ENCODE measurements at regions not wholly inside any gene's neighbourhood (a gene's known extent, or its start where the extent isn't known, plus 50 kb on each side); places are given as distances from the start of the nearest gene placed in this dataset.
"Not testable (repeated sequence)": the region's sequence is repeated elsewhere in the genome, so short reads cannot be mapped to it uniquely, and the experiment has no call there.

DNA sequence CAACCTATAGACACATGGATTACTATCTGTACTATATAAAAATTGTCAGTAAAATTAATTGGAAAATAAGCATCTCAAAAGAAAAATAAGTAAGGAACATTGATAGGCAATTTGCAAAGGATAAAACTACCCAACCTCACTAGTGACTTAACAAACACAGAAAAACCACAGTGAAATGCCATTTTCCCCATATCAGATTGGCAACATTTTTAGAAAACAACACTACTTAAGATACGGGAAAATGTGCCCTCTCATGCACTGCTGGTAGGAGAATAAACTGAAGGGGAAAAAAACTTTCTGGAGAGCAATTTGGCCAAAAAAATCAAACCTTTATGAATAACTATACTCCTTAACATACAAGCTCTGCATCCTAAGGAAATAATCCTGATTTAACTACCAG, 254.0 kb downstream of the DEPDC1B start:
- no peaks in the 10 kb centered on the region for H3K4me1 Mint-ChIP-seq (ENCODE audit: low read depth)

GRCh38 chr5:60445427-60445826, 254.5 kb downstream of the DEPDC1B start:
- no peaks in the 10 kb centered on the region for H3K9me3 Mint-ChIP-seq
- H3K4me3 Mint-ChIP-seq (ENCODE audit: low read depth): no peak overlapping the region
- no peaks in the 10 kb centered on the region for H3K36me3 Mint-ChIP-seq (ENCODE audit: low read depth)
- H3K27ac Mint-ChIP-seq: no peak overlapping the region
- DNase-seq (ENCODE audit: low spot score): no peak
- H3K27me3 Mint-ChIP-seq (ENCODE audit: low read depth): no peaks in the 10 kb centered on the region
- H3K4me1 Mint-ChIP-seq (ENCODE audit: low read depth): no peaks in the 10 kb centered on the region
- intact Hi-C loops (cut with micrococcal nuclease): no loop called here

More for the DNA sequence above, 254.0 kb downstream of the DEPDC1B start:
- intact Hi-C loops (cut with micrococcal nuclease): no loop called here
- H3K27ac Mint-ChIP-seq: no peak overlapping the region
- H3K4me3 Mint-ChIP-seq (ENCODE audit: low read depth): no peak overlapping the region
- no peaks in the 10 kb centered on the region for H3K36me3 Mint-ChIP-seq (ENCODE audit: low read depth)
- H3K27me3 Mint-ChIP-seq (ENCODE audit: low read depth): no peaks in the 10 kb centered on the region
- no peaks in the 10 kb centered on the region for H3K9me3 Mint-ChIP-seq
- no peak for DNase-seq (ENCODE audit: low spot score)

- H3K27me3 Mint-ChIP-seq (ENCODE audit: low read depth): no peaks in the 10 kb centered on the region
- intact Hi-C loops (cut with micrococcal nuclease): no loop called here
- no peak for DNase-seq (ENCODE audit: low spot score)
- H3K4me1 Mint-ChIP-seq (ENCODE audit: low read depth): no peaks in the 10 kb centered on the region
- H3K27ac Mint-ChIP-seq: no peak overlapping the region
- no peaks in the 10 kb centered on the region for H3K36me3 Mint-ChIP-seq (ENCODE audit: low read depth)
- no peak overlapping the region for H3K4me3 Mint-ChIP-seq (ENCODE audit: low read depth)
- no peaks in the 10 kb centered on the region for H3K9me3 Mint-ChIP-seq
Measured at GRCh38 chr5:60444661-60445360, 255.2 kb downstream of the DEPDC1B start.

- no peak for DNase-seq (ENCODE audit: low spot score)
- intact Hi-C loops (cut with micrococcal nuclease): no loop called here
- H3K9me3 Mint-ChIP-seq: no peaks in the 10 kb centered on the region
- H3K4me3 Mint-ChIP-seq (ENCODE audit: low read depth): no peak overlapping the region
- no peak overlapping the region for H3K27ac Mint-ChIP-seq
- no peaks in the 10 kb centered on the region for H3K27me3 Mint-ChIP-seq (ENCODE audit: low read depth)
- no peaks in the 10 kb centered on the region for H3K36me3 Mint-ChIP-seq (ENCODE audit: low read depth)
- H3K4me1 Mint-ChIP-seq (ENCODE audit: low read depth): no peaks in the 10 kb centered on the region
Measured at GRCh38 chr5:60439552-60439951, 260.4 kb downstream of the DEPDC1B start.

GRCh38 chr5:60437308-60437707, 262.7 kb downstream of the DEPDC1B start:
- Mint-ChIP-seq H3K4me3 (ENCODE audit: low read depth) (no peak overlapping the region), H3K36me3 (ENCODE audit: low read depth) (no peaks in the 10 kb centered on the region), H3K27me3 (ENCODE audit: low read depth) (no peaks in the 10 kb centered on the region), H3K4me1 (ENCODE audit: low read depth) (no peaks in the 10 kb centered on the region), H3K9me3 (no peaks in the 10 kb centered on the region), H3K27ac (no peak overlapping the region)
- intact Hi-C loops (cut with micrococcal nuclease): no loop called here
- DNase-seq (ENCODE audit: low spot score): no peak

DNA sequence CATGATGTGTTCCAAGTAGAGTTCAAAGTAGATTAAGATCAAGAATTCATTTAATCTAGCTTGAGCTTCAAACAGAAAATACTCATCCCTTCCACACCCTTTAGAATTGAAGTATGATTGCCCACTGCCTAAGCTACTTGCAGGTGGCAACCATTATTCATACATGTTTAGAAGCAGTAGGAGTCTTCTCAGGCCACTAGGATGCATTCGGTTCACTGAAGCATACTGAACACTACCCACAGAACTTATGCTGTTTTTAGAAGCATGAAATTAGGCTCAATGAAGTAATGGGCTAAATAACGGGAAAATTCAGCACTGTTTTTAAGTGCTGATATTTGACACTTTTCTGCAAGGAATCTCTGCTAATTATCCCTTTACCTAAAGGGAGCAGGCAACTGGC, 263.4 kb downstream of the DEPDC1B start:
- Mint-ChIP-seq H3K27me3 (ENCODE audit: low read depth) (no peaks in the 10 kb centered on the region), H3K4me1 (ENCODE audit: low read depth) (no peaks in the 10 kb centered on the region), H3K27ac (no peak overlapping the region), H3K4me3 (ENCODE audit: low read depth) (no peak overlapping the region), H3K9me3 (peaks cover 6% of the 10 kb centered on the region), H3K36me3 (ENCODE audit: low read depth) (no peaks in the 10 kb centered on the region)
- DNase-seq (ENCODE audit: low spot score): no peak
- intact Hi-C loops (cut with micrococcal nuclease): no loop called here

GRCh38 chr5:60435808-60436207, 264.2 kb downstream of the DEPDC1B start:
- no peak for DNase-seq (ENCODE audit: low spot score)
- no peak overlapping the region for H3K4me3 Mint-ChIP-seq (ENCODE audit: low read depth)
- no peaks in the 10 kb centered on the region for H3K36me3 Mint-ChIP-seq (ENCODE audit: low read depth)
- intact Hi-C loops (cut with micrococcal nuclease): no loop called here
- no peak overlapping the region for H3K27ac Mint-ChIP-seq
- no peaks in the 10 kb centered on the region for H3K27me3 Mint-ChIP-seq (ENCODE audit: low read depth)
- H3K4me1 Mint-ChIP-seq (ENCODE audit: low read depth): no peaks in the 10 kb centered on the region
- H3K9me3 Mint-ChIP-seq: peaks cover 6% of the 10 kb centered on the region

DNA sequence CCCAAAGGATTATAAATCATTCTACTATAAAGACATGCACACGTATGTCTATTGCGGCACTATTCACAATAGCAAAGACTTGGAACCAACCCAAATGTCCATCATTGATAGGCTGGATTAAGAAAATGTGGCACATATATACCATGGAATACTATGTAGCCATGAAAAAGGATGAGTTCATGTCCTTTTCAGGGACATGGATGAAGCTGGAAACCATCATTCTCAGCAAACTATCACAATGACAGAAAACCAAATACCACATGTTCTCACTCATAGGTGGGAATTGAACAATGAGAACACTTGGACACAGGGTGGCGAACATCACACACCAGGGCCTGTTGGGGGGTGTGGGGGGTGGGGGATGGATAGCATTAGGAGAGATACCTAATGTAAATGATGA, 273.8 kb downstream of the DEPDC1B start:
- H3K36me3 Mint-ChIP-seq (ENCODE audit: low read depth); DNase-seq (ENCODE audit: low spot score); H3K4me3 Mint-ChIP-seq (ENCODE audit: low read depth); H3K4me1 Mint-ChIP-seq (ENCODE audit: low read depth); H3K27me3 Mint-ChIP-seq (ENCODE audit: low read depth); H3K9me3 Mint-ChIP-seq; intact Hi-C loops (cut with micrococcal nuclease); H3K27ac Mint-ChIP-seq: not testable (repeated sequence)

GRCh38 chr5:60420773-60421172, 279.2 kb downstream of the DEPDC1B start:
- H3K27me3 Mint-ChIP-seq (ENCODE audit: low read depth); H3K36me3 Mint-ChIP-seq (ENCODE audit: low read depth); H3K4me1 Mint-ChIP-seq (ENCODE audit: low read depth); intact Hi-C loops (cut with micrococcal nuclease); H3K27ac Mint-ChIP-seq; H3K4me3 Mint-ChIP-seq (ENCODE audit: low read depth); DNase-seq (ENCODE audit: low spot score); H3K9me3 Mint-ChIP-seq: not testable (repeated sequence)

GRCh38 chr5:60417500-60418181, 282.3 kb downstream of the DEPDC1B start:
- intact Hi-C loops (cut with micrococcal nuclease): no loop called here
- Mint-ChIP-seq H3K27ac (no peak overlapping the region), H3K36me3 (ENCODE audit: low read depth) (no peaks in the 10 kb centered on the region), H3K4me1 (ENCODE audit: low read depth) (no peaks in the 10 kb centered on the region), H3K27me3 (ENCODE audit: low read depth) (no peaks in the 10 kb centered on the region), H3K9me3 (no peaks in the 10 kb centered on the region), H3K4me3 (ENCODE audit: low read depth) (no peak overlapping the region)
- no peak for DNase-seq (ENCODE audit: low spot score)

- no peaks in the 10 kb centered on the region for H3K36me3 Mint-ChIP-seq (ENCODE audit: low read depth)
- DNase-seq (ENCODE audit: low spot score): no peak
- H3K9me3 Mint-ChIP-seq: no peaks in the 10 kb centered on the region
- no peaks in the 10 kb centered on the region for H3K4me1 Mint-ChIP-seq (ENCODE audit: low read depth)
- no peak overlapping the region for H3K27ac Mint-ChIP-seq
- H3K27me3 Mint-ChIP-seq (ENCODE audit: low read depth): no peaks in the 10 kb centered on the region
- H3K4me3 Mint-ChIP-seq (ENCODE audit: low read depth): no peak overlapping the region
- intact Hi-C loops (cut with micrococcal nuclease): no loop called here
Measured at GRCh38 chr5:60415443-60415842, 284.5 kb downstream of the DEPDC1B start.

DNA sequence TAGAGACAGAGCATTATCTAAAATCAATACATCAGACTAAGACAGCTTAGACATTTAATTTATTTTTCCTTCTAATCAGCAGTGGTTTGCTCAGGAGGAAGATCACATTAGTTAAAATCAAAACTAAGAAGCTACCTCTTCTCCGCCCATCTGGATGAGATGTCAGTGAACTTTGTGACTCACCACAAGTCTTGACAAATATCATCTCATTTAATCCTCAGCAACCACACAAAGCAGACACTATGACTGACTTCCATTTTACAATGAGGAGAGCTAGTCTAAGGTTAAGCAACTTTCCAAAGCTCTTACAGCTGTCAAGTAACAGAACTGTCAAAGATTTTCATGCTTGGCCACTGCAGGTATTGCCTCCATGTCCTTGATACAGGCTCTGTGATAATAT, 289.5 kb downstream of the DEPDC1B start:
- Mint-ChIP-seq H3K9me3 (no peaks in the 10 kb centered on the region), H3K36me3 (ENCODE audit: low read depth) (no peaks in the 10 kb centered on the region), H3K4me1 (ENCODE audit: low read depth) (no peaks in the 10 kb centered on the region), H3K4me3 (ENCODE audit: low read depth) (no peak overlapping the region), H3K27me3 (ENCODE audit: low read depth) (no peaks in the 10 kb centered on the region), H3K27ac (no peak overlapping the region)
- intact Hi-C loops (cut with micrococcal nuclease): no loop called here
- DNase-seq (ENCODE audit: low spot score): no peak

DNA sequence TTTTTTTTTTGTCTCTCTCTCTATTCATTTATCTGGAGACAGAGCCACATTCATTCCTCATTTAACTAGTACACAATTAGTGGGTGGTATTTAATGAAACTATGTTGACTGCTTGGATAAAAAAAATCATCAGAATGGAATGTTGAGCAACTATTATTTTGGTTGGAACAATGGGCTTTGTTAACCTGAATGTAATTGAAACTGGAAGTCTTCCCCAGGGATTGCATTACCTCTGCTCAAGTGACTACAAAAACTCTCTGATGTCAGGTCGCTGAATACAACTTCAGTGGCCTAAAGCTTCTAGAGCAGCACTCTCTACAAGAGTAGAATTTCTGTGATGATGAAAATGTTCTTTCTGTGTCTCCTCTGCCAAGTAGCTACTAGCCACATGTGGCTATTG, 295.8 kb downstream of the DEPDC1B start:
- DNase-seq (ENCODE audit: low spot score): no peak
- H3K36me3 Mint-ChIP-seq (ENCODE audit: low read depth): no peaks in the 10 kb centered on the region
- no peaks in the 10 kb centered on the region for H3K4me1 Mint-ChIP-seq (ENCODE audit: low read depth)
- no peak overlapping the region for H3K4me3 Mint-ChIP-seq (ENCODE audit: low read depth)
- H3K27ac Mint-ChIP-seq: no peak overlapping the region
- H3K27me3 Mint-ChIP-seq (ENCODE audit: low read depth): no peaks in the 10 kb centered on the region
- H3K9me3 Mint-ChIP-seq: no peaks in the 10 kb centered on the region
- intact Hi-C loops (cut with micrococcal nuclease): no loop called here

All from activated T-helper 2 cell treated with anti-CD3 and anti-CD28 coated beads, Interferon-gamma antibody, Interleukin-2, Interleukin-4, amounts not matched to agents 10 μg/mL and 5 μg/mL and 100 μg/mL, durations not matched to agents 14 hours and 24 hours and 36 hours (primary cell).